NCI-H345 (cell line): ENCODE measurements at regions not wholly inside any gene's neighbourhood (a gene's known extent, or its start where the extent isn't known, plus 50 kb on each side); places are given as distances from the start of the nearest gene placed in this dataset.

Experiments
- DNase-seq: peaks from one replicate; lab custom pipeline; 2025; lab: John Stamatoyannopoulos, UW

- no peak for DNase-seq
Observed at GRCh38 chr5:14983666-14984441, 112.3 kb upstream of the ANKH start.

GRCh38 chr5:14980698-14981097, 109.1 kb upstream of the ANKH start:
- no peak for DNase-seq

GRCh38 chr5:14977058-14977685, 105.6 kb upstream of the ANKH start:
- no peak for DNase-seq

- DNase-seq = no peak
Observed at GRCh38 chr5:14976486-14976885, 104.9 kb upstream of the ANKH start.

GRCh38 chr5:14971873-14972272, 100.3 kb upstream of the ANKH start:
- DNase-seq = no peak

GRCh38 chr5:14968796-14969195, 97.2 kb upstream of the ANKH start:
- no peak for DNase-seq

GRCh38 chr5:14967166-14967565, 95.6 kb upstream of the ANKH start:
- DNase-seq = no peak

GRCh38 chr5:14965815-14966214, 94.2 kb upstream of the ANKH start:
- DNase-seq = no peak

- no peak for DNase-seq
Observed at GRCh38 chr5:14962604-14963003, 91.0 kb upstream of the ANKH start.

GRCh38 chr5:14960120-14960462, 88.5 kb upstream of the ANKH start:
- DNase-seq = no peak

GRCh38 chr5:14959399-14960119, 88.0 kb upstream of the ANKH start:
- no peak for DNase-seq

GRCh38 chr5:14958188-14958587, 86.6 kb upstream of the ANKH start:
- no peak for DNase-seq

GRCh38 chr5:14956423-14957046, 85.0 kb upstream of the ANKH start:
- no peak for DNase-seq

- DNase-seq = no peak
Observed at GRCh38 chr5:14954616-14955343, 83.2 kb upstream of the ANKH start.

- no peak for DNase-seq
Observed at GRCh38 chr5:14954216-14954615, 82.6 kb upstream of the ANKH start.

GRCh38 chr5:14953075-14953607, 81.6 kb upstream of the ANKH start:
- DNase-seq = no peak

- DNase-seq = no peak
Observed at GRCh38 chr5:14948383-14948782, 76.8 kb upstream of the ANKH start.

- DNase-seq = peak; percentile 3
Observed at GRCh38 chr5:14946815-14947620, 75.4 kb upstream of the ANKH start.

GRCh38 chr5:14945450-14945849, 73.9 kb upstream of the ANKH start:
- DNase-seq = peak; percentile 0

GRCh38 chr5:14944996-14945395, 73.4 kb upstream of the ANKH start:
- DNase-seq = no peak

GRCh38 chr5:14944350-14944739, 72.8 kb upstream of the ANKH start:
- DNase-seq = no peak
